Osteoblast (primary cell): ENCODE measurements at regions not wholly inside any gene's neighbourhood (a gene's known extent, or its start where the extent isn't known, plus 50 kb on each side); places are given as distances from the start of the nearest gene placed in this dataset.

Source experiments
- DNase-seq: peaks from one replicate; pipeline ENCODE4 v3.0.0; 2011; ENCODE audit warnings: low spot score, mixed read lengths; ENCODE audit not compliant: insufficient read length; ENCODE audit errors: missing footprints
- H2AFZ ChIP-seq: 2 replicates; pipeline ENCODE4 v1.6.0; 2011; ENCODE audit warnings: mild to moderate bottlenecking, low read length
- H3K27ac ChIP-seq: 2 replicates; pipeline ENCODE4 v1.5.1; 2011; ENCODE audit warnings: mild to moderate bottlenecking, low read depth, low read length, moderate library complexity
- H3K27me3 ChIP-seq: 2 replicates; pipeline ENCODE4 v1.6.0; 2012; ENCODE audit warnings: mild to moderate bottlenecking, control low read depth, inconsistent platforms, low read length, moderate library complexity; ENCODE audit not compliant: insufficient read depth
- H3K36me3 ChIP-seq: 2 replicates; pipeline ENCODE4 v1.5.1; 2011; ENCODE audit warnings: mild to moderate bottlenecking, low read length, control low read depth, moderate library complexity; ENCODE audit not compliant: insufficient read depth
- H3K4me1 ChIP-seq: 2 replicates; pipeline ENCODE4 v1.5.1; 2011; ENCODE audit warnings: mild to moderate bottlenecking, low read length, control low read depth, moderate library complexity; ENCODE audit not compliant: insufficient read depth
- H3K4me2 ChIP-seq: 2 replicates; pipeline ENCODE4 v1.6.0; 2011; ENCODE audit warnings: mild to moderate bottlenecking, low read length; ENCODE audit not compliant: insufficient read depth
- H3K4me3 ChIP-seq: fragments of 200-600 bp; sonication (generic); 3 replicates; pipeline ENCODE4 v1.5.1; 2012; ENCODE audit warnings: mild to moderate bottlenecking, low read length, inconsistent platforms; ENCODE audit not compliant: insufficient read depth
- H3K79me2 ChIP-seq: 2 replicates; pipeline ENCODE4 v1.6.0; 2012; ENCODE audit warnings: mild to moderate bottlenecking, low read length, control low read depth, inconsistent platforms; ENCODE audit not compliant: insufficient read depth
- H3K9me3 ChIP-seq: 2 replicates; pipeline ENCODE4 v1.5.1; 2011; ENCODE audit warnings: low read depth, low read length, control low read depth
- H4K20me1 ChIP-seq: 2 replicates; pipeline ENCODE4 v1.6.0; 2012; ENCODE audit warnings: mild to moderate bottlenecking, low read length, control low read depth; ENCODE audit not compliant: insufficient read depth
- CTCF ChIP-seq: IDR thresholded peaks from 2 replicates; pipeline ENCODE4 v1.5.1; 2011; ENCODE audit warnings: mild to moderate bottlenecking, low read depth, low read length, moderate library complexity; ENCODE audit errors: extremely low read depth

- no peaks in the 10 kb centered on the region for H3K9me3 ChIP-seq
- H3K27me3 ChIP-seq, result no peaks in the 10 kb centered on the region
- no peaks in the 10 kb centered on the region for H4K20me1 ChIP-seq
- no peaks in the 10 kb centered on the region for H3K36me3 ChIP-seq
- H2AFZ ChIP-seq, result peak overlapping the region; percentile 35
- no peak overlapping the region for H3K4me3 ChIP-seq
- no peak overlapping the region for H3K27ac ChIP-seq
- H3K4me2 ChIP-seq, result no peak overlapping the region
- peaks cover 2% of the 10 kb centered on the region for H3K4me1 ChIP-seq
- peaks cover 20% of the 10 kb centered on the region for H3K79me2 ChIP-seq
- DNase-seq, result no peak
- TF ChIP-seq CTCF, result no peak
Measured at GRCh38 chr4:20445933-20446723, 194.4 kb downstream of the SLIT2 start.

- TF ChIP-seq CTCF, result no peak
- peaks cover 2% of the 10 kb centered on the region for H3K4me1 ChIP-seq
- H3K4me3 ChIP-seq, result no peak overlapping the region
- H3K36me3 ChIP-seq, result no peaks in the 10 kb centered on the region
- peaks cover 22% of the 10 kb centered on the region for H3K79me2 ChIP-seq
- H3K9me3 ChIP-seq, result no peaks in the 10 kb centered on the region
- no peaks in the 10 kb centered on the region for H4K20me1 ChIP-seq
- H3K27ac ChIP-seq, result no peak overlapping the region
- H3K4me2 ChIP-seq, result no peak overlapping the region
- no peak for DNase-seq
- no peak overlapping the region for H2AFZ ChIP-seq
- H3K27me3 ChIP-seq, result no peaks in the 10 kb centered on the region
Measured at GRCh38 chr4:20447103-20447502, 195.4 kb downstream of the SLIT2 start.

- Histone ChIP-seq H3K4me2 (no peak overlapping the region), H2AFZ (no peak overlapping the region), H3K36me3 (no peaks in the 10 kb centered on the region), H3K9me3 (no peaks in the 10 kb centered on the region), H3K4me3 (no peak overlapping the region), H3K4me1 (no peaks in the 10 kb centered on the region), H4K20me1 (no peaks in the 10 kb centered on the region), H3K27ac (no peak overlapping the region), H3K27me3 (no peaks in the 10 kb centered on the region), H3K79me2 (peaks cover 23% of the 10 kb centered on the region)
- TF ChIP-seq CTCF, result no peak
- DNase-seq, result no peak
Measured at GRCh38 chr4:20451986-20452385, 200.3 kb downstream of the SLIT2 start.

GRCh38 chr4:20454515-20454914 lies 202.8 kb downstream of the SLIT2 start:
- TF ChIP-seq CTCF, result no peak
- H3K79me2 ChIP-seq, result peaks cover 20% of the 10 kb centered on the region
- no peaks in the 10 kb centered on the region for H3K36me3 ChIP-seq
- H3K9me3 ChIP-seq, result no peaks in the 10 kb centered on the region
- no peak overlapping the region for H2AFZ ChIP-seq
- H3K4me2 ChIP-seq, result no peak overlapping the region
- no peak overlapping the region for H3K4me3 ChIP-seq
- H3K4me1 ChIP-seq, result no peaks in the 10 kb centered on the region
- DNase-seq, result no peak
- no peaks in the 10 kb centered on the region for H3K27me3 ChIP-seq
- H4K20me1 ChIP-seq, result no peaks in the 10 kb centered on the region
- no peak overlapping the region for H3K27ac ChIP-seq
